HK-2 (cell line): ENCODE measurements at regions not wholly inside any gene's neighbourhood (a gene's known extent, or its start where the extent isn't known, plus 50 kb on each side); places are given as distances from the start of the nearest gene placed in this dataset.

Experiments used
- DNase-seq: peaks from one replicate; pipeline ENCODE4 v3.0.0-alpha.2; 2018; ENCODE audit not compliant: unreplicated experiment

GRCh38 chr5:138665261-138665660 lies 88.0 kb upstream of the CTNNA1 start:
- DNase-seq: no peak

DNA sequence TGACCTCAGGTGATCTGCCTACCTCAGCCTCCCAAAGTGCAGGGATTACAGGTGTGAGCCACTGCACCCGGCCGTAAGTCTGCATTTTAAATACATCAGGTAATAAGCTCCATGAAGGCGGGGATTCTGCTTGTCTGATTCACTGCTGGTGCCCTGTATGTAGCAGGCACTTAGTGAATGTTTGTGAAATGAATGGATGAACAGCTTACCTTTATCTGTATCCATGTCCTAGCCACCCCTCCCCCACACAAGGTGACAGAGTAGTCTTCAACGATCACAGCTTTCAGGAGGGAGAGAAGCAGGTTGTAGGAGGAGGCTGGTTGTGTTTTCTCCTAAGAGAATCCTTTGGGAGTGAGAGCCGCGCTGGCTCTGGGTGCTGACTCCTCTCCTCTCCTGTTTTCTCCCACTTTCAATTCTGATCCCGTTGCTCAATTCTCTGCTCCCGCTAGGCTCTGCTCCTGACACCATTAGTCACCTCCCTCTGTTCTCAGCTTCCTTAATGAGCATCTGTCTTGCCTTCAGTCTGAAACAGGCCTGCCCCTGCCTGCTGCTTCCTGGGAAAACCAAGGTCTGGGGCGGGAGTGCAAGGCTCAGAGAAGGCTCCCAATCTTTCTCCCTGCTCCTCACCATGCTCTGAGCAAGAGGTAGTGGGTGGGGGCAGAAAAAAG lies 88.8 kb upstream of the CTNNA1 start:
- DNase-seq: no peak

- DNase-seq: no peak
These were observed 88.4 kb upstream of the HSPA9 start for GRCh38 chr5:138663561-138663960.

DNA sequence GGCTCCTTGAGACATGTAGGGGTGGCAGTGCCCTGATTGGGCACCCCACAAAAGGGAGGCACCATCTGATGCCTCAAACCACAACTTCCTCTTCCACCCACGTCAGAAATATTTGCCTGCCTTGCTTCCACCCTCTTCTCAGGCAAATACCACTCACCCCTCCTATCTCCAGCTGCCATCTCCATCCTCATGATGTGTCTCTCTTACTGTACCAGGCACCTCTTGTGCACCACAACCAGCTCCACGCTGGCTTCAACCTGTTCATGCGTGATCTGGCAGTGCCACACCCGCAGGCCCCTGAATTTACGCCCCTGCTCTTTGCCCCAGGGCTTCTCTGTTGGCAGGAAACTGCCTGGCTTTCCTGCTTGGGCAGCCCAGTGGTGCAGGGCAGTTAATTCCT lies 87.8 kb upstream of the HSPA9 start:
- DNase-seq: no peak

DNA sequence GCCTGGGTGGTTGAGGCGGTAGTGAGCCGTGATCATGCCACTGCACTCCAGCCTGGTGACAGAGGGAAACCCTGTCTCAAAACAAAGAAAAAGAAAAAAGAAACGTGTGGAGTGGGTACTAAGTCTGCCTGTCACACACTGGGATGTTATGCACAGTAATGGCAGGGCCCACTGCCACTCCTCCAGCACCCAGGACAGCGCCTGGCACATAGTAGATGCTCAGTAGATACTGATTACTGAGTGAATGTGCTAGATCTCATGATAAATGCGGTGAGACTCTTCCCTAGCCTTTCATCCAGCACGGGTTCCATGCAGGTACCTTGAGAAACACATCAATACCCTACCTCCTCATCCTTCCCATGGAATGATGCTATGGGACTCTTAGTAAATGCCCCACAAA lies 87.4 kb upstream of the HSPA9 start:
- no peak for DNase-seq

- DNase-seq: no peak
These were observed 86.8 kb upstream of the HSPA9 start for GRCh38 chr5:138661991-138662434.

GRCh38 chr5:138661291-138661960 lies 86.2 kb upstream of the HSPA9 start:
- DNase-seq: no peak

DNA sequence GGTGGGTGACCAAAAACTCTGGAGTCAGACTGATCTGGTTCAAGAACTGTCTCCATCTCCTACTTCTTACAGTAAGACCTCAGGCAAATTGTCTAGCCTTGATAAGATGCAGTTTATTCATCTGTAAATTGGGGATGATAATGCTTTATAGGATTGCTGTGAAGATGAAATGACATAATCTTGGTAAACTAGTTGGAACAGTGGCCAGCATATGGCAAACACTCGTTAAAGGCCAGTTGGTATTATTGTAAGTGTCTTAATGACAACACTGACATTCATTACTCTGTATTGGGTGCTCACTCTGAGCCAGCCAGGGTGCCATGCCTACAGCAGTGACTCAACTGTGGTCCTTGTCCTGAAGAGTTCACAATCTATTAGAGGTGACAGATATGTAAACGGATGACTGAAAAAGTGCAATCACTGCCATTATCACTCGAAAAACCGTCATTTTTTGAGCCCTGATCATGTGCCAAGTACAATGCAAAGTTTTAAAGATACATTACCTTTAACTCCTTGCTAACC lies 84.9 kb upstream of the HSPA9 start:
- no peak for DNase-seq

DNA sequence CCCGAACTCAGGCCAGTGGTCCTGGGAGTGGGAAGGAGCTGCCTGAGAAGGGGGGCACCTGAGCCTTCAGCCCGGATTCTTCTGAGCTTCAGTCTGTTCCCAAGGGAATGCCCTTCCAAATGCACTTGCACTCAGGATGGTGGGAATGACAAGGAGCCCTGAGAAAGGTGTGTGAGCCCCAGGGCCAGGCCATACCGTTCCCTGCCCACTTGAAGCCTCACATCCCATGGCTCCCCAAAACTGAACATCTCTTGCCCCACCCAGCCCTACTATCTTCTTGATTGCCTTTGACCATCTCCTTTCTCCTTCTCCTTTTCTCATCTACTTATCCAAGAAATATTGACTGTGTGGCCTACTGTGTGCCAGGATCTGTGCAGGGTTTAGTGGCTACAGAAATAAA lies 84.4 kb upstream of the HSPA9 start:
- no peak for DNase-seq

DNA sequence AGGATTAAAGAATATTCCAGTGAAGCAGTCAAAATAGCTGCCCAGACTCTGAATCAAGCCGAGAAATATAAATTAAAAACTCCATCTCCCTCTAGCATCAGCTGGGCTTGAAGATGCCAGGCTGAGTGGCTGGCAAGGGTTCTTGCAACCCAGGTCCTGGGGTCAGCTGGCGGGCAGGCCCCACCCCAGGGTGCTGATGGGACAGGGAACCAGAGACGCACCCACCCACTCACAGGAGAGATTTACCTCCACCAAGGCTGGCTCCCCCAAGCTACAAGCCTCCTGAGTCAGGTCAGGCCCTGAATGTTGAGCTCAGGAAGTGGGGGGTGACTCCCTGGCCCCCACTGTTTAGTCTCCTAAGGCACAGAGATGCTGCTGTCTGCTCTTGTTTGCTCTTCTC lies 83.9 kb upstream of the HSPA9 start:
- no peak for DNase-seq

GRCh38 chr5:138658676-138659075 lies 83.5 kb upstream of the HSPA9 start:
- no peak for DNase-seq

DNA sequence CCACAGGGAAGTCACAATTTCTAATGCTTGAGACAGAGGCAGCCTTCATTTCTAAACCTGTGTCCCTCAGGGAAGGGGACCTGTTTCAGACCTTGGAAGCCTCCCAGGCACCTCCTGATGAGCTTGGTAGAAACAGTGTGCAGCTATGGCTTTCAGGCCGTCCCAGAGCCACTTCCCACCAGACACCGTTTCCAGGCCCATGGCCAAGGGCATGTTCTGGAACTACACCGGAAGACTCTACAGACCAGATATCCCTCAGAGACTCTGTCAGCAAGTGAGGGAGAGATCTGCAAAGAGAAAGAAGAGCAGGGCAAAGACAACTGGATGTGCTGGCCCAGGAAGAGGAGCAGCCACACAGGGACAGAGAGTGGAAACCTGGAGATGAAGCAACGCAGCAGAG lies 82.2 kb upstream of the HSPA9 start:
- no peak for DNase-seq

- no peak for DNase-seq
These were observed 81.7 kb upstream of the HSPA9 start for GRCh38 chr5:138656916-138657315.

DNA sequence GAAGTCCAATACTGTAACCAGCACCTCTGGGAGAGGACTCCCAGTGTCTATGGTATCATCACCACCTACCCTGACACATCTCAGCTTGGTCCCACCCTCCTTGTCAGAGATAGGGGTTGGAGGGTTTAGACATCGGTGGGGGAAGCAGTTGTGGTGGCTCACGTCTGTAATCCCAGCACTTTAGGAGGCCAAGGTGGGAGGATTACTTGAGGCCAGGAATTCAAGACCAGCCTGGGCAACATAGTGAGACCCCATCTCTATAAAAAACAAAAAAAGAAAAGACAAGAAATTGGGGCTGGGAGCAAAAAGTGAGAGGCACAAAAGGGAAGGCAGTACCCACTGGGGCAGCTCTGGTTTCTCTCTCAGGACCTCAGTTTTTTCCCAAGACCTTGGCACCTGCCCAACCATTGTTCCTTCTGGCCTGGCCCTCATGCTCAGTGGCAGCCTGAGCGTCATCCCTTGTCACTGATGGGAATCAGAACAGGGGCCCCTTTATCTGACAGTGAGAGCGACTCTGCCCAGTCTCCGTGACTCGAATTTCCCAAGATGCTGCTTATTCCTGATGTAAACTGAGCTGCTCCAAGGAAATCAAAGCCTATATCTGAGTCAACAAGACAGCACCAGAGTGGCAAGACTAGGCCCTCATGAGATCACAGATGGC lies 80.5 kb upstream of the HSPA9 start:
- no peak for DNase-seq

DNA sequence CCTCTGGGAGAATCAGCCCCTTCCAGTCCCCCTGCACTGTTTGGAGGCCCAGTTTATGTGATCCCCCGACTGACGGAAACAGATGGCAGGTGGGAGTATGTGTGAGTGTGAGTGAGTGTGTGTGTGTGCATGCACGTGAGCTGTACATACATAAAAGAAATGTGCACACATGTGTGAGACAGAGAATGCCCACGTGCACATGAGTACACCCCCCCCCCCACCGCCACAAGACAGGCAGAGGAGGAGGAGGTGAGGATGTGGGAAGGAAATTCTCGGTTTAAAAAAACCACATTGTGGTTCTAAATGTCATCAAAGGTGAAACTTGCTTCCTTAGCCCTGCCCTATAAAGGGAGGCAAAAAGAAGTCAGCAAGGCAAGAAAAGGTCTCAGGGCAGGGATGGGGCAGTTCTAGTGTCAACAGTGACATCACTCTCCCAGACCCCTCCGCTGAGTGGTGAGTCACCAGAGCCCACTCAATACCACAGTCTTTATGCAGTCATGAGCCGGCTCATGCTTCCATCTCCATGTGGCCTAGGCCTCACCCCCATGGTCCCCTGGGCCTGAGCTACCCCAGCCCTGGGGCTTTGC lies 79.2 kb upstream of the HSPA9 start:
- peak; percentile 54 for DNase-seq

DNA sequence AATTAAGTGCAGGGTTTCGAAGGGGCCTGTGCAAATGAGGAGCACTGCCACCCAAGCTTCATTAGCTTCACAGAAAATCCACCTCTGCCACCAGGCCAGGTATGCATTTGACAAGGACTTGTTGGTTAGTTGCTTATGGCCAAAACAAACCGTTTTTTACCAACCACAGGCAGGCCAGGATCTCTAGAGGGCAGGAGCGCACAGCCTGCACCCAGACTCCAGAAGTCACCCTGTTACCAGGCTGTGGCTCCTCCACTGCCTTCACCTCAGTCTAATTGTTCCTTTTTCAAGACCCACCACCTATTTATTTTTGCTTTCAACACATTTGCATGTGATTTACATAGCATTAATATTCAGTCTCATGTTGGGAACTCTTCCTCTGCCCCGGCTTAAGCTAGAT lies 78.3 kb upstream of the HSPA9 start:
- peak; percentile 20 for DNase-seq

DNA sequence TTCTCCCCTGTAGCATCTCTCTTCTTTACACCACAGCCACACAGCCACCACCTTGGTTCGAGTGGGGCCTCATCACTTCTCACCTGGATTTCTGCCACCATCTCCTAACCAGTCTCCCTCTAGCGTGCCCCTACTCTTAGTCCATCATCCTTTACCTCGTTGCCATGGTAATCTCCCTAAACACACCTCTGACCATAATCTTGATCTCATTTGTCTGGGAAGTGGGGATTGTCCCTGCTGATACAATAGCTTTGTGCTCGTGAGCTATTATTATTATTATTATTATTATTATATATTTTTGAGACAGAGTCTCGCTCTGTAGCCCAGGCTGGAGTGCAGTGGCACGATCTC lies 76.5 kb upstream of the HSPA9 start:
- no peak for DNase-seq

- DNase-seq: no peak
These were observed 76.0 kb upstream of the HSPA9 start for GRCh38 chr5:138651058-138651766.

DNA sequence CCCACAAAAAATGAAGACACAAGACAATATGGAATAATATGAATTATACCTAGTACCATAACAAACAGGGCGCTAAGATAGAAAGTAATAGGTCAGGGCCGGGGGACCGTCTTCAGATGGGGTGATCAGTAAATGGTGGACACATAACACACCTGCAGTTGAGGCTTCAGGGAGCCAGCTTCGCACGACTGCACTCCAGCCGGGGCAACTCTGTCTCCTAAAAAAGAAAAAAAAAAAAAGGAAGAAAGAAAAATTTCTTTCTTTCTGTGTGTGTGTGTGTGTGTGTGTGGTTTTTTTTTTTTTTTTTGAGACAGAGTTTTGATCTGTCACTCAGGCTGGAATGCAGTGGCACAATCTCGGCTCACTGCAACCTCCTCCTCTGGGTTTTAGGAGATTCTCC lies 75.0 kb upstream of the HSPA9 start:
- DNase-seq: no peak

DNA sequence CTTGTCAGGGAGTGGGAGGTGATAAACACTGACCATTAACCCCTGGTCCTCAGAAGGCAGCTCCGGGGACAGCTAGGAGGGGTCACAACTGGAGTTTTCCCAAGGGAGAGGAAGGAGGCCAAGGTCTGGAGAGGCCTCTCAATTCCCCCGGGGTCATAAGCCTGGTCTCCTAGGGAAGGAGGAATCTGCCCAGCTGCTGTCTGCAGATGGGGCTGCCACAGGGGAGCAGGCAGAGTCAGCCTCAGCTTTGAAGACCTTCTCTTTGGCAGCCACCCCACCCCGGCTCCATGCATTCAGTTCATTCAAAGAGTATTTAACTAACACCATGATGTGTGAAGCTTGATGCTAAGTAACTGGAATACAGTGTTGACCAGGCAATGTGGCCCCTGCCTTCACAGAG lies 74.6 kb upstream of the HSPA9 start:
- no peak for DNase-seq

DNA sequence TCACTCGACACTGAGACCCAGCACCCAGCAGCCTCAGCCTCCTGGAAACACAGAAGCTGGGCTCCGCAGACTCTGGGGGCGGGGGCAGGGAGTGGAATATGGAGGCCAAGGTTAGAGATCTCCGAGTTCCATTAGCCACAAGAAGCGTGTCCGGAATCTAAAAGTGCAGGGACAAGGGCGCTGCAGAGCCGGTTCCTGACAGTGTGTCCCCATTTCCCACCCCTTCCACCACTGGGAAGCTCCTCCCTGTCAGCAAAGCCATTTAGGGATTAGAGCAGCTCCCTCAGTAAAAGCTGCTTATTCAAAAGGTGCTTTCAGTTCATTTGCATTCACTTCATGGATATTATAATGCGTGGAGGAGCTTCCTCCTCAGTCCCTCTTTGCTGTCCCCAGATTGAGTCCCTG lies 74.1 kb upstream of the HSPA9 start:
- DNase-seq: no peak

- DNase-seq: no peak
These were observed 73.6 kb upstream of the HSPA9 start for GRCh38 chr5:138648841-138649240.
